Endothelial cell of umbilical vein (primary cell): ENCODE measurements at regions not wholly inside any gene's neighbourhood (a gene's known extent, or its start where the extent isn't known, plus 50 kb on each side); places are given as distances from the start of the nearest gene placed in this dataset.

Source experiments
- BruUV-seq: library from RNA; stranded (reverse); fragments of 400-500 nt; replicated peaks from 2 replicates; lab custom pipeline; 2021; lab: Mats Ljungman, UMichigan
- CTCF ChIA-PET: fragments of 300-600, 350-600 bp; sonication (Branson Sonifier 250); formaldehyde crosslinking; loops from one replicate; lab custom pipeline; 2021; ENCODE audit warnings: antibody characterized with exemption, inconsistent platforms; lab: Charles Lee
- POLR2A ChIA-PET: fragments of 300-600, 350-600 bp; sonication (Branson Sonifier 250); formaldehyde crosslinking; loops from one replicate; lab custom pipeline; 2021; ENCODE audit warnings: antibody characterized with exemption, inconsistent platforms; lab: Charles Lee
- DNase-seq: peaks from one replicate; pipeline ENCODE4 v3.0.0-alpha.2; 2011; ENCODE audit warnings: low read depth, low spot score
- FAIRE-seq: peaks from 2 replicates; lab custom pipeline; 2011; peaks lifted over from hg19 to GRCh38; lab: Jason Lieb, UNC
- H2AFZ ChIP-seq: 2 replicates; pipeline ENCODE4 v1.6.0; 2012; ENCODE audit warnings: low read depth, low read length, control low read depth, inconsistent platforms
- H3K27ac ChIP-seq: 2 replicates; pipeline ENCODE4 v1.5.1; 2011; ENCODE audit warnings: low read depth, mild to moderate bottlenecking, control low read depth, low read length, moderate library complexity; ENCODE audit not compliant: insufficient read depth
- H3K27me3 ChIP-seq, 2 experiments: 2 replicates each; pipeline versions ENCODE4 v1.6.0 to v1.6.1; 2011; ENCODE audit warnings: low read length in 2 of 2, mixed read lengths in 1 of 2; ENCODE audit not compliant: control insufficient read depth in 2 of 2, insufficient read depth in 2 of 2
- H3K36me3 ChIP-seq, 2 experiments: 2 replicates in 1 of 2; 3 replicates in 1 of 2; pipeline ENCODE4 v1.5.1; 2011; ENCODE audit warnings: low read length in 2 of 2, mild to moderate bottlenecking in 1 of 2, moderate library complexity in 1 of 2; ENCODE audit not compliant: control insufficient read depth in 2 of 2, insufficient read depth in 2 of 2; ENCODE audit errors: extremely low read depth in 1 of 2
- H3K4me1 ChIP-seq: 3 replicates; pipeline ENCODE4 v1.5.1; 2011; ENCODE audit warnings: mild to moderate bottlenecking, low read length; ENCODE audit not compliant: control insufficient read depth, insufficient read depth; ENCODE audit errors: extremely low read depth
- H3K4me2 ChIP-seq: 2 replicates; pipeline ENCODE4 v1.6.1; 2011; ENCODE audit warnings: low read length, control low read depth, mixed read lengths; ENCODE audit not compliant: insufficient read depth
- H3K4me3 ChIP-seq, 3 experiments: fragments of 200-600 bp in 1 of 3; sonication (generic), shearing (Covaris generic) in 1 of 3; replicated peaks in 1 of 3; 2 replicates each; pipeline ENCODE4 v1.5.1; 2011 to 2016; ENCODE audit warnings: control low read depth in 3 of 3, low read length in 3 of 3, mild to moderate bottlenecking in 2 of 3, inconsistent platforms in 1 of 3, low read depth in 1 of 3, moderate library complexity in 1 of 3; ENCODE audit not compliant: insufficient read depth in 1 of 3
- H3K79me2 ChIP-seq: 2 replicates; pipeline ENCODE4 v1.6.0; 2012; ENCODE audit warnings: low read length, inconsistent platforms; ENCODE audit not compliant: control insufficient read depth, insufficient read depth
- H3K9ac ChIP-seq: replicated peaks from 2 replicates; pipeline ENCODE3; 2011; ENCODE audit warnings: low read length, control low read depth; ENCODE audit not compliant: insufficient read depth; ENCODE audit errors: extremely low read depth
- H3K9me1 ChIP-seq: replicated peaks from 3 replicates; pipeline ENCODE4 v1.6.0; 2011; ENCODE audit warnings: mild to moderate bottlenecking, low read length; ENCODE audit not compliant: control insufficient read depth, insufficient read depth; ENCODE audit errors: extremely low read depth
- H3K9me3 ChIP-seq: replicated peaks from 2 replicates; pipeline ENCODE4 v1.5.1; 2012; ENCODE audit warnings: low read length, inconsistent platforms; ENCODE audit not compliant: control insufficient read depth, insufficient read depth
- H4K20me1 ChIP-seq: replicated peaks from 2 replicates; pipeline ENCODE3; 2011; ENCODE audit warnings: mild to moderate bottlenecking, low read length; ENCODE audit not compliant: control insufficient read depth, insufficient read depth; ENCODE audit errors: extremely low read depth
- EZH2 ChIP-seq: IDR thresholded peaks from 2 replicates; pipeline ENCODE4 v1.6.1; 2012; ENCODE audit warnings: borderline replicate concordance, low read depth, mild to moderate bottlenecking, moderate library complexity, low read length, inconsistent platforms; ENCODE audit not compliant: severe bottlenecking
- FOS ChIP-seq: IDR thresholded peaks from 2 replicates; pipeline ENCODE4 v1.6.1; 2011; ENCODE audit warnings: mild to moderate bottlenecking, low read length, moderate library complexity, borderline replicate concordance; ENCODE audit not compliant: insufficient read depth
- GATA2 ChIP-seq: IDR thresholded peaks from 2 replicates; pipeline ENCODE4 v1.7.0; 2011; ENCODE audit warnings: low read depth, mild to moderate bottlenecking, moderate library complexity, mixed read lengths, low read length; ENCODE audit not compliant: insufficient read length, insufficient read depth
- JUN ChIP-seq: IDR thresholded peaks from 2 replicates; pipeline ENCODE4 v1.6.1; 2011; ENCODE audit warnings: borderline replicate concordance, low read depth; ENCODE audit not compliant: insufficient read length, insufficient read depth
- MYC ChIP-seq: IDR thresholded peaks from one replicate; pipeline ENCODE4 v1.6.1; 2011; ENCODE audit warnings: mild to moderate bottlenecking, low read depth, low read length
- POLR2A ChIP-seq: IDR thresholded peaks from 2 replicates; pipeline ENCODE4 v1.6.1; 2012; ENCODE audit warnings: low read depth, mild to moderate bottlenecking, control low read depth, low read length
- POLR2AphosphoS5 ChIP-seq: IDR thresholded peaks from 2 replicates; pipeline ENCODE4 v1.6.1; 2012; ENCODE audit warnings: low read depth, mild to moderate bottlenecking, control low read depth, low read length, moderate library complexity; ENCODE audit not compliant: insufficient read depth
- dilution Hi-C: fragments of 300-500 bp; cut with MboI; formaldehyde crosslinking; loops from one replicate; pipeline ENCODE4 v1.15.0; 2019; ENCODE audit warnings: low sequenced_read_pairs; ENCODE audit not compliant: extremely low pct_ligation_motif_present
- intact Hi-C: fragments of 100-400 bp; cut with micrococcal nuclease; formaldehyde crosslinking; loops from one replicate; pipeline ENCODE4 v1.10.0; 2022
- TF ChIP-seq, protein P1 (sequence below), 2 donors: IDR thresholded peaks; 1 replicate in 1 of 2; 2 replicates in 1 of 2; pipeline ENCODE4 v1.5.1; 2011; ENCODE audit warnings: low read length in 2 of 2, mild to moderate bottlenecking in 2 of 2, moderate library complexity in 2 of 2, control low read depth in 1 of 2, inconsistent platforms in 1 of 2, low read depth in 1 of 2; ENCODE audit not compliant: insufficient read depth in 1 of 2; ENCODE audit errors: extremely low read depth in 1 of 2
- TF ChIP-seq, protein P2 (sequence below): IDR thresholded peaks from 2 replicates; pipeline ENCODE4 v1.6.1; 2011; ENCODE audit not compliant: insufficient read depth, insufficient read length

DNA sequence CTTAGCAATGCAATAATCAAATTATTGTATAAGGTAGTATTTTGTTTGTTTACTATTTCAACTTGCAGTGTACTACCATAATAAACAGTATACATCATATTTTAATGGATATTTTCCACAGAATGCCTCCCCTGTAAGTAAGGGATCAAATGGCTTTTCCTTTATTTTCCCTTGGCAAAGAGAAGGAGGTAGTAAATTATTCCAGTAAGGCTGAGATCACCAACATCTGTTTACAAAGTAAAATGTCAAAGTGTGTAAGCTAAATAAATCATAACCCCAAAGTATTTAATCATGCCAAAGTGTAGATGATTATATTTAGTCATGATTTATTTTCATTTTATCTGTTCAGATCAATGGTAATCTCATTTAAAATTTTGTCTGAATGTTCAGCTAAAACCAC is 537.6 kb downstream of the PRDM9 start:
- H3K27me3 ChIP-seq, result no peaks in the 10 kb centered on the region
- ChIA-PET CTCF (no interaction called here), POLR2A (no interaction called here)
- TF ChIP-seq JUN (no peak), MYC (no peak), GATA2 (no peak), FOS (no peak), POLR2AphosphoS5 (no peak), POLR2A (no peak), EZH2 (no peak)
- TF ChIP-seq, protein P1, sequence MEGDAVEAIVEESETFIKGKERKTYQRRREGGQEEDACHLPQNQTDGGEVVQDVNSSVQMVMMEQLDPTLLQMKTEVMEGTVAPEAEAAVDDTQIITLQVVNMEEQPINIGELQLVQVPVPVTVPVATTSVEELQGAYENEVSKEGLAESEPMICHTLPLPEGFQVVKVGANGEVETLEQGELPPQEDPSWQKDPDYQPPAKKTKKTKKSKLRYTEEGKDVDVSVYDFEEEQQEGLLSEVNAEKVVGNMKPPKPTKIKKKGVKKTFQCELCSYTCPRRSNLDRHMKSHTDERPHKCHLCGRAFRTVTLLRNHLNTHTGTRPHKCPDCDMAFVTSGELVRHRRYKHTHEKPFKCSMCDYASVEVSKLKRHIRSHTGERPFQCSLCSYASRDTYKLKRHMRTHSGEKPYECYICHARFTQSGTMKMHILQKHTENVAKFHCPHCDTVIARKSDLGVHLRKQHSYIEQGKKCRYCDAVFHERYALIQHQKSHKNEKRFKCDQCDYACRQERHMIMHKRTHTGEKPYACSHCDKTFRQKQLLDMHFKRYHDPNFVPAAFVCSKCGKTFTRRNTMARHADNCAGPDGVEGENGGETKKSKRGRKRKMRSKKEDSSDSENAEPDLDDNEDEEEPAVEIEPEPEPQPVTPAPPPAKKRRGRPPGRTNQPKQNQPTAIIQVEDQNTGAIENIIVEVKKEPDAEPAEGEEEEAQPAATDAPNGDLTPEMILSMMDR (IDR thresholded peaks at IDR 0.05; ENCODE audit: extremely low read depth in 1 of 2, insufficient read depth in 1 of 2, low read depth in 1 of 2, low read length in 2 of 2), result no peak
- TF ChIP-seq, protein P2, sequence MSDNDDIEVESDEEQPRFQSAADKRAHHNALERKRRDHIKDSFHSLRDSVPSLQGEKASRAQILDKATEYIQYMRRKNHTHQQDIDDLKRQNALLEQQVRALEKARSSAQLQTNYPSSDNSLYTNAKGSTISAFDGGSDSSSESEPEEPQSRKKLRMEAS, result no peak
- no peak overlapping the region for H2AFZ ChIP-seq
- H3K4me1 ChIP-seq, result no peaks in the 10 kb centered on the region
- H3K4me2 ChIP-seq, result no peak overlapping the region
- no peaks in the 10 kb centered on the region for H3K36me3 ChIP-seq
- no peak overlapping the region for H3K4me3 ChIP-seq
- H3K79me2 ChIP-seq, result no peaks in the 10 kb centered on the region
- dilution Hi-C loops (no loop called here), intact Hi-C loops (no loop called here)
- no peaks in the 10 kb centered on the region for H4K20me1 ChIP-seq
- DNase-seq (no peak), FAIRE-seq (no peak)
- no peaks in the 10 kb centered on the region for H3K9me1 ChIP-seq
- no peaks in the 10 kb centered on the region for H3K9me3 ChIP-seq
- H3K27ac ChIP-seq, result no peak overlapping the region
- no TSS peak for BruUV-seq
- H3K9ac ChIP-seq, result no peak overlapping the region
